CD4-positive, alpha-beta T cell treated with Interleukin-10 for 1 hour (primary cell): ENCODE measurements at regions not wholly inside any gene's neighbourhood (a gene's known extent, or its start where the extent isn't known, plus 50 kb on each side); places are given as distances from the start of the nearest gene placed in this dataset.

Source experiments
- DNase-seq: peaks from one replicate; pipeline ENCODE4 v3.0.0-alpha.2; 2020

GRCh38 chr16:87060034-87060986 lies 256.9 kb downstream of the C16orf95 start:
- no peak for DNase-seq

GRCh38 chr16:87061243-87061920 lies 255.8 kb downstream of the C16orf95 start:
- no peak for DNase-seq

GRCh38 chr16:87062569-87063442 lies 254.4 kb downstream of the C16orf95 start:
- DNase-seq, result peak; percentile 39

- DNase-seq, result no peak
These were observed 253.6 kb downstream of the C16orf95 start for GRCh38 chr16:87063543-87063942.

- DNase-seq, result no peak
These were observed 252.3 kb downstream of the C16orf95 start for GRCh38 chr16:87064731-87065445.

- DNase-seq, result no peak
These were observed 251.6 kb downstream of the C16orf95 start for GRCh38 chr16:87065446-87066132.

GRCh38 chr16:87066133-87067002 lies 250.8 kb downstream of the C16orf95 start:
- DNase-seq, result no peak

- no peak for DNase-seq
These were observed 250.1 kb downstream of the C16orf95 start for GRCh38 chr16:87067003-87067556.

GRCh38 chr16:87067836-87068761 lies 249.1 kb downstream of the C16orf95 start:
- DNase-seq, result no peak

GRCh38 chr16:87068762-87069150 lies 248.4 kb downstream of the C16orf95 start:
- no peak for DNase-seq

GRCh38 chr16:87070657-87071056 lies 246.5 kb downstream of the C16orf95 start:
- no peak for DNase-seq

- DNase-seq, result no peak
These were observed 245.1 kb downstream of the C16orf95 start for GRCh38 chr16:87072101-87072500.

- DNase-seq, result no peak
These were observed 242.4 kb downstream of the C16orf95 start for GRCh38 chr16:87074641-87075318.

GRCh38 chr16:87075319-87075860 lies 241.8 kb downstream of the C16orf95 start:
- no peak for DNase-seq

- DNase-seq, result no peak
These were observed 240.8 kb downstream of the C16orf95 start for GRCh38 chr16:87076331-87076949.

- no peak for DNase-seq
These were observed 240.0 kb downstream of the C16orf95 start for GRCh38 chr16:87076950-87077749.

GRCh38 chr16:87077750-87078127 lies 239.5 kb downstream of the C16orf95 start:
- no peak for DNase-seq
